H9 (cell line): ENCODE measurements at regions not wholly inside any gene's neighbourhood (a gene's known extent, or its start where the extent isn't known, plus 50 kb on each side); places are given as distances from the start of the nearest gene placed in this dataset.

Experiments used
- DNase-seq: peaks from one replicate; pipeline ENCODE4 v3.0.0-alpha.2; 2017
- H2AFZ ChIP-seq: one replicate; pipeline ENCODE4 v1.6.1; 2013; ENCODE audit warnings: mild to moderate bottlenecking, low read length, control low read depth, moderate library complexity
- H2AK5ac ChIP-seq: 2 replicates; pipeline ENCODE4 v1.6.1; 2013; ENCODE audit warnings: low read length, control low read depth, mixed read lengths; ENCODE audit not compliant: insufficient read length
- H2BK120ac ChIP-seq: one replicate; pipeline ENCODE4 v1.6.1; 2013; ENCODE audit warnings: low read depth, mild to moderate bottlenecking, low read length, control low read depth, inconsistent platforms; ENCODE audit not compliant: poor library complexity, severe bottlenecking
- H2BK12ac ChIP-seq: 2 replicates; pipeline ENCODE4 v1.6.1; 2013; ENCODE audit warnings: low read length, control low read depth, mixed read lengths, low read depth; ENCODE audit not compliant: insufficient read length
- H2BK15ac ChIP-seq: 2 replicates; pipeline ENCODE4 v1.6.1; 2013; ENCODE audit warnings: low read depth, low read length, control low read depth
- H2BK20ac ChIP-seq: one replicate; pipeline ENCODE4 v1.6.1; 2013; ENCODE audit warnings: low read depth, mild to moderate bottlenecking, low read length, control low read depth, inconsistent platforms; ENCODE audit not compliant: poor library complexity, severe bottlenecking
- H2BK5ac ChIP-seq: 2 replicates; pipeline ENCODE4 v1.6.1; 2013; ENCODE audit warnings: low read length, control low read depth, mixed read lengths; ENCODE audit not compliant: insufficient read length
- H3K14ac ChIP-seq: 2 replicates; pipeline ENCODE4 v1.6.1; 2013; ENCODE audit warnings: low read length, control low read depth; ENCODE audit not compliant: insufficient read depth
- H3K18ac ChIP-seq: 2 replicates; pipeline ENCODE4 v1.6.1; 2013; ENCODE audit warnings: low read depth, mild to moderate bottlenecking, mixed read lengths, low read length, control low read depth; ENCODE audit not compliant: insufficient read length
- H3K23ac ChIP-seq: 2 replicates; pipeline ENCODE4 v1.6.1; 2013; ENCODE audit warnings: low read length, control low read depth, mixed read lengths, low read depth; ENCODE audit not compliant: insufficient read length
- H3K23me2 ChIP-seq: 2 replicates; pipeline ENCODE4 v1.6.1; 2013; ENCODE audit warnings: low read depth, mild to moderate bottlenecking, mixed read lengths, low read length, control low read depth; ENCODE audit not compliant: insufficient read length, poor library complexity, severe bottlenecking
- H3K27ac ChIP-seq: 2 replicates; pipeline ENCODE4 v1.5.1; 2013; ENCODE audit warnings: low read length, control low read depth, mixed read lengths, low read depth; ENCODE audit not compliant: insufficient read length
- H3K27me3 ChIP-seq: 2 replicates; pipeline ENCODE4 v1.6.1; 2013; ENCODE audit warnings: low read length, control low read depth, inconsistent platforms; ENCODE audit not compliant: insufficient read depth
- H3K4ac ChIP-seq: 2 replicates; pipeline ENCODE4 v1.6.1; 2013; ENCODE audit warnings: low read depth, mild to moderate bottlenecking, control low read depth, inconsistent platforms, low read length, moderate library complexity
- H3K4me1 ChIP-seq: 2 replicates; pipeline ENCODE4 v1.6.1; 2013; ENCODE audit warnings: low read length, control low read depth, inconsistent platforms; ENCODE audit not compliant: insufficient read depth
- H3K4me2 ChIP-seq: 2 replicates; pipeline ENCODE4 v1.6.1; 2013; ENCODE audit warnings: low read length, control low read depth, mixed read lengths; ENCODE audit not compliant: insufficient read length, insufficient read depth
- H3K56ac ChIP-seq: 2 replicates; pipeline ENCODE4 v1.6.1; 2013; ENCODE audit warnings: low read depth, mild to moderate bottlenecking, mixed read lengths, low read length, control low read depth; ENCODE audit not compliant: insufficient read length
- H3K79me1 ChIP-seq: 2 replicates; pipeline ENCODE4 v1.6.1; 2013; ENCODE audit warnings: low read depth, mild to moderate bottlenecking, moderate library complexity, low read length, control low read depth, inconsistent platforms; ENCODE audit not compliant: insufficient read depth, poor library complexity, severe bottlenecking
- H3K79me2 ChIP-seq: 2 replicates; pipeline ENCODE4 v1.6.1; 2013; ENCODE audit warnings: low read length, control low read depth, inconsistent platforms; ENCODE audit not compliant: insufficient read depth
- H3K9ac ChIP-seq: 2 replicates; pipeline ENCODE4 v1.6.1; 2013; ENCODE audit warnings: low read length, control low read depth, mixed read lengths; ENCODE audit not compliant: insufficient read length; ENCODE audit errors: extremely low read depth
- H3K9me3 ChIP-seq: one replicate; pipeline ENCODE4 v1.6.1; 2013; ENCODE audit warnings: low read depth, low read length, inconsistent platforms; ENCODE audit not compliant: control insufficient read depth
- H3T11ph ChIP-seq: one replicate; pipeline ENCODE4 v1.6.1; 2013; ENCODE audit warnings: mild to moderate bottlenecking, low read length, control low read depth, inconsistent platforms
- H4K20me1 ChIP-seq: one replicate; pipeline ENCODE4 v1.6.1; 2013; ENCODE audit not compliant: control insufficient read depth, insufficient read length, insufficient read depth
- H4K5ac ChIP-seq: 2 replicates; pipeline ENCODE4 v1.6.1; 2013; ENCODE audit warnings: low read depth, mild to moderate bottlenecking, mixed read lengths, low read length, control low read depth; ENCODE audit not compliant: insufficient read length
- H4K8ac ChIP-seq: replicated peaks from 2 replicates; pipeline ENCODE4 v1.6.1; 2013; ENCODE audit warnings: low read length, control low read depth, mixed read lengths, low read depth; ENCODE audit not compliant: insufficient read length
- H4K91ac ChIP-seq: 2 replicates; pipeline ENCODE4 v1.6.1; 2013; ENCODE audit warnings: low read depth, mild to moderate bottlenecking, moderate library complexity, mixed read lengths, low read length, control low read depth; ENCODE audit not compliant: insufficient read length
- H3K27ac Mint-ChIP-seq, 3 experiments: 2 replicates in 2 of 3; 3 replicates in 1 of 3; pipeline ENCODE4 v1.8.0; 2020 to 2021; ENCODE audit warnings: mixed read lengths in 3 of 3, mild to moderate bottlenecking in 1 of 3, moderate library complexity in 1 of 3
- H3K27me3 Mint-ChIP-seq: 2 replicates; pipeline ENCODE4 v1.8.0; 2021; ENCODE audit warnings: low read depth, mild to moderate bottlenecking, moderate library complexity, mixed read lengths
- H3K36me3 Mint-ChIP-seq, 3 experiments: 2 replicates in 2 of 3; 3 replicates in 1 of 3; pipeline ENCODE4 v1.8.0; 2020 to 2021; ENCODE audit warnings: low read depth in 3 of 3, mixed read lengths in 3 of 3; ENCODE audit not compliant: insufficient read depth in 1 of 3
- H3K4me1 Mint-ChIP-seq, 2 experiments: 2 replicates each; pipeline ENCODE4 v1.8.0; 2020; ENCODE audit warnings: mixed read lengths in 2 of 2
- H3K4me3 Mint-ChIP-seq, 2 experiments: 2 replicates in 1 of 2; 3 replicates in 1 of 2; pipeline ENCODE4 v1.8.0; 2020 to 2021; ENCODE audit warnings: mild to moderate bottlenecking in 2 of 2, mixed read lengths in 2 of 2, moderate library complexity in 1 of 2
- H3K9me3 Mint-ChIP-seq, 2 experiments: 2 replicates in 1 of 2; 3 replicates in 1 of 2; pipeline ENCODE4 v1.8.0; 2020; ENCODE audit warnings: mild to moderate bottlenecking in 2 of 2, mixed read lengths in 2 of 2, moderate library complexity in 1 of 2
- CTCF ChIP-seq: fragments of 200-600 bp; sonication (generic); conservative IDR thresholded peaks from 3 replicates; pipeline ENCODE4 v1.8.0; 2021; ENCODE audit warnings: antibody characterized with exemption, mild to moderate bottlenecking
- WGBS: extraction: QIAGEN DNeasy Blood & Tissue Kit; methylation state at CpG from one replicate; pipeline ENCODE4 v1.1.7; 2013; ENCODE audit warnings: missing lambda C conversion rate, low lambda C conversion rate, mixed read lengths; ENCODE audit not compliant: insufficient read length; ENCODE audit errors: extremely low coverage; 5-methylcytosine and 5-hydroxymethylcytosine counted together

- H3K23ac ChIP-seq: no peak overlapping the region
- H4K5ac ChIP-seq: no peak overlapping the region
- no peak overlapping the region for H3K4me3 Mint-ChIP-seq
- no peak overlapping the region for H3T11ph ChIP-seq
- H3K4me2 ChIP-seq: no peak overlapping the region
- H2BK120ac ChIP-seq: no peak overlapping the region
- TF ChIP-seq CTCF: no peak
- H3K56ac ChIP-seq: no peak overlapping the region
- H4K91ac ChIP-seq: no peak overlapping the region
- no peak overlapping the region for H2BK15ac ChIP-seq
- no peaks in the 10 kb centered on the region for H3K27me3 ChIP-seq
- H3K4me1 Mint-ChIP-seq: 0 out of 4 replicates have a peak, but pooled peaks cover 0 to 3% of the 10 kb centered on the region in 2 experiments
- no peaks in the 10 kb centered on the region for H4K20me1 ChIP-seq
- no peak overlapping the region for H3K27ac ChIP-seq
- H3K18ac ChIP-seq: no peak overlapping the region
- no peaks in the 10 kb centered on the region for H3K9me3 ChIP-seq
- H3K27ac Mint-ChIP-seq: no peak overlapping the region
- no peak overlapping the region for H2AK5ac ChIP-seq
- H2AFZ ChIP-seq: no peak overlapping the region
- H3K27me3 Mint-ChIP-seq: no peaks in the 10 kb centered on the region
- no peak overlapping the region for H3K9ac ChIP-seq
- H3K4me1 ChIP-seq: no peaks in the 10 kb centered on the region
- H3K23me2 ChIP-seq: no peaks in the 10 kb centered on the region
- no peak for DNase-seq
- no peak overlapping the region for H4K8ac ChIP-seq
- H3K79me2 ChIP-seq: no peaks in the 10 kb centered on the region
- H2BK20ac ChIP-seq: no peak overlapping the region
- no peak overlapping the region for H2BK5ac ChIP-seq
- H3K36me3 Mint-ChIP-seq: no peaks in the 10 kb centered on the region
- H3K4ac ChIP-seq: no peak overlapping the region
- no peak overlapping the region for H2BK12ac ChIP-seq
- H3K14ac ChIP-seq: no peak overlapping the region
- no CpG with 5 or more reads among the region's 1 CpG for WGBS
- H3K9me3 Mint-ChIP-seq: no peaks in the 10 kb centered on the region
- no peaks in the 10 kb centered on the region for H3K79me1 ChIP-seq
Measured at GRCh38 chr5:24281818-24282217, 363.0 kb downstream of the CDH10 start.
